C4-2B (cell line): ENCODE measurements at regions not wholly inside any gene's neighbourhood (a gene's known extent, or its start where the extent isn't known, plus 50 kb on each side); places are given as distances from the start of the nearest gene placed in this dataset.

Experiments used
- ZFX ChIP-seq: fragments of 450-650 bp; IDR thresholded peaks from 2 replicates; pipeline ENCODE4 v1.6.1; 2017
- TF ChIP-seq, protein P1 (sequence below): fragments of 450-650 bp; conservative IDR thresholded peaks from 2 replicates; pipeline ENCODE4 v1.5.1; 2017; ENCODE audit warnings: mild to moderate bottlenecking

DNA sequence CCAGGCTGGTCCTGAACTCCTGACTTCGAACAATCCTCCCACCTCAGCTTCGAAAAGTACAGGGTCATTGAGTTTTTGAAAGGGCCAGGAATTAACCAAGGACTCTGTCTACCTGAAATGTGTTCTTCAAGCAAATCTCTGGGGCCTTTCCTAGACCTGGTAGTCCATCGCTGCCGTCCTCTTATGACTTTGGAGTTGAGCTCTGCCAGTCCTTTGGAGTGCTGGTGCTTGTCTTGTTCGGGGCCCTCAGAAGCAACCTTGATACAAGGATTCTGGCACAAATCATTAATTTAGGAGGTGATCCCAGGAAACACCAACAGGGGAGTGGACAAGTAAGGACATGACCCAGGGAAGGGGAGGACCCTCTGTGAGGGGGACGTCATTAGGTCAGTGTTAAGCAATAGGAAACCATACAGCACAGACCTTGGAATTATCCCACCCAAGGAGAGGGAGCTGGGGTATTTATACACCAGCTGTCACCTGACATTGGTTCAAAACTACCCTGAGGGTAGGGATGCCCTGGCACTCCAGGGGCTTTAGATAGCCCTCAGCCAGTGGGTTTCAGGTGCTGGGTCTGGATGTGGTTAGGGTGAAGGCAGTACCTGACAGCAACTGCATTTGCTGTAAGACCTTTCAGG, 187.2 kb downstream of the FOXL1 start:
- TF ChIP-seq, protein P1, sequence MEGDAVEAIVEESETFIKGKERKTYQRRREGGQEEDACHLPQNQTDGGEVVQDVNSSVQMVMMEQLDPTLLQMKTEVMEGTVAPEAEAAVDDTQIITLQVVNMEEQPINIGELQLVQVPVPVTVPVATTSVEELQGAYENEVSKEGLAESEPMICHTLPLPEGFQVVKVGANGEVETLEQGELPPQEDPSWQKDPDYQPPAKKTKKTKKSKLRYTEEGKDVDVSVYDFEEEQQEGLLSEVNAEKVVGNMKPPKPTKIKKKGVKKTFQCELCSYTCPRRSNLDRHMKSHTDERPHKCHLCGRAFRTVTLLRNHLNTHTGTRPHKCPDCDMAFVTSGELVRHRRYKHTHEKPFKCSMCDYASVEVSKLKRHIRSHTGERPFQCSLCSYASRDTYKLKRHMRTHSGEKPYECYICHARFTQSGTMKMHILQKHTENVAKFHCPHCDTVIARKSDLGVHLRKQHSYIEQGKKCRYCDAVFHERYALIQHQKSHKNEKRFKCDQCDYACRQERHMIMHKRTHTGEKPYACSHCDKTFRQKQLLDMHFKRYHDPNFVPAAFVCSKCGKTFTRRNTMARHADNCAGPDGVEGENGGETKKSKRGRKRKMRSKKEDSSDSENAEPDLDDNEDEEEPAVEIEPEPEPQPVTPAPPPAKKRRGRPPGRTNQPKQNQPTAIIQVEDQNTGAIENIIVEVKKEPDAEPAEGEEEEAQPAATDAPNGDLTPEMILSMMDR, result no peak
- no peak for TF ChIP-seq ZFX
